ENCODE measurements at regions not wholly inside any gene's neighbourhood (a gene's known extent, or its start where the extent isn't known, plus 50 kb on each side); places are given as distances from the start of the nearest gene placed in this dataset.
A peak's percentile ranks its signal among the peaks of the same experiment; 100 is the strongest.

GRCh38 chr18:43887491-43887890 lies 610.2 kb upstream of the SYT4 start:
- no peaks in the 10 kb centered on the region for H3K36me3 ChIP-seq (ENCODE audit: control insufficient read depth in 2 of 3, insufficient read depth in 3 of 3, low read length in 3 of 3)
- TF ChIP-seq CTCF (IDR thresholded peaks at IDR 0.05; ENCODE audit: borderline replicate concordance, extremely low read depth, insufficient read depth) = no peak
- no peaks in the 10 kb centered on the region for H3K27me3 ChIP-seq (ENCODE audit: control insufficient read depth, insufficient read depth, low read length)
- H3K9ac ChIP-seq (ENCODE audit: low read length in 3 of 3) = no peak overlapping the region
- no peak for FAIRE-seq
- intact Hi-C loops (cut with DNase I) = no loop called here
- H3K27ac ChIP-seq (ENCODE audit: low read depth in 2 of 2, low read length in 2 of 2) = no peak overlapping the region
- no peak overlapping the region for H3K4me3 ChIP-seq (ENCODE audit: low read length in 3 of 3)
- no peaks in the 10 kb centered on the region for H3K9me3 ChIP-seq (ENCODE audit: control insufficient read depth in 2 of 3, insufficient read depth in 1 of 3, low read length in 3 of 3)
- no peak for DNase-seq
- H3K4me1 ChIP-seq (ENCODE audit: control insufficient read depth in 2 of 3, insufficient read depth in 2 of 3, low read depth in 1 of 3, low read length in 3 of 3) = no peaks in the 10 kb centered on the region

- DNase-seq (no peak), FAIRE-seq (no peak)
- H3K27me3 ChIP-seq (ENCODE audit: control insufficient read depth, insufficient read depth, low read length) = no peaks in the 10 kb centered on the region
- no peak for TF ChIP-seq CTCF (IDR thresholded peaks at IDR 0.05; ENCODE audit: borderline replicate concordance, extremely low read depth, insufficient read depth)
- H3K4me3 ChIP-seq (ENCODE audit: low read length in 3 of 3) = no peak overlapping the region
- no peak overlapping the region for H3K9ac ChIP-seq (ENCODE audit: low read length in 3 of 3)
- H3K27ac ChIP-seq (ENCODE audit: low read depth in 2 of 2, low read length in 2 of 2) = no peak overlapping the region
- no peaks in the 10 kb centered on the region for H3K36me3 ChIP-seq (ENCODE audit: control insufficient read depth in 2 of 3, insufficient read depth in 3 of 3, low read length in 3 of 3)
- H3K9me3 ChIP-seq (ENCODE audit: control insufficient read depth in 2 of 3, insufficient read depth in 1 of 3, low read length in 3 of 3) = no peaks in the 10 kb centered on the region
- no peaks in the 10 kb centered on the region for H3K4me1 ChIP-seq (ENCODE audit: control insufficient read depth in 2 of 3, insufficient read depth in 2 of 3, low read depth in 1 of 3, low read length in 3 of 3)
- intact Hi-C loops (cut with DNase I) = no loop called here
Observed at GRCh38 chr18:43888598-43888997, 611.3 kb upstream of the SYT4 start.

- Histone ChIP-seq H3K9me3 (ENCODE audit: control insufficient read depth in 2 of 3, insufficient read depth in 1 of 3, low read length in 3 of 3) (no peaks in the 10 kb centered on the region), H3K27ac (ENCODE audit: low read depth in 2 of 2, low read length in 2 of 2) (peak overlapping the region in 1 of 2 donors; percentile 63), H3K4me1 (ENCODE audit: control insufficient read depth in 2 of 3, insufficient read depth in 2 of 3, low read depth in 1 of 3, low read length in 3 of 3) (no peaks in the 10 kb centered on the region), H3K4me3 (ENCODE audit: low read length in 3 of 3) (no peak overlapping the region), H3K36me3 (ENCODE audit: control insufficient read depth in 2 of 3, insufficient read depth in 3 of 3, low read length in 3 of 3) (no peaks in the 10 kb centered on the region), H3K9ac (ENCODE audit: low read length in 3 of 3) (no peak overlapping the region), H3K27me3 (ENCODE audit: control insufficient read depth, insufficient read depth, low read length) (no peaks in the 10 kb centered on the region)
- intact Hi-C loops (cut with DNase I) = no loop called here
- FAIRE-seq (peak; percentile 83), DNase-seq (peak in 3 of 5 donors; percentile 27 to 66 (median 66))
- TF ChIP-seq CTCF (IDR thresholded peaks at IDR 0.05; ENCODE audit: borderline replicate concordance, extremely low read depth, insufficient read depth) = no peak
Observed at GRCh38 chr18:43893001-43893637, 615.8 kb upstream of the SYT4 start.

Data from kidney (tissue), 13 donors.